Neural crest cell (in vitro differentiated cells): ENCODE measurements at regions not wholly inside any gene's neighbourhood (a gene's known extent, or its start where the extent isn't known, plus 50 kb on each side); places are given as distances from the start of the nearest gene placed in this dataset.

Source experiments
- DNase-seq: peaks from one replicate; pipeline ENCODE4 v3.0.0; 2021; ENCODE audit warnings: low read depth, mixed read lengths, low spot score
- H3K27ac Mint-ChIP-seq: one replicate; pipeline ENCODE4 v1.8.0; 2021; ENCODE audit warnings: mild to moderate bottlenecking, mixed read lengths; ENCODE audit not compliant: unreplicated experiment
- H3K27me3 Mint-ChIP-seq: 2 replicates; pipeline ENCODE4 v1.8.0; 2021; ENCODE audit warnings: low read depth, mild to moderate bottlenecking, mixed read lengths
- H3K36me3 Mint-ChIP-seq: 2 replicates; pipeline ENCODE4 v1.8.0; 2021; ENCODE audit warnings: low read depth, mild to moderate bottlenecking, mixed read lengths
- H3K4me1 Mint-ChIP-seq: 2 replicates; pipeline ENCODE4 v1.8.0; 2021; ENCODE audit warnings: mixed read lengths
- H3K4me3 Mint-ChIP-seq: one replicate; pipeline ENCODE4 v1.8.0; 2021; ENCODE audit warnings: mild to moderate bottlenecking, mixed read lengths
- H3K9me3 Mint-ChIP-seq: 2 replicates; pipeline ENCODE4 v1.8.0; 2021; ENCODE audit warnings: mixed read lengths
- CTCF ChIP-seq: fragments of 200-600 bp; sonication (generic); conservative IDR thresholded peaks from 2 replicates; pipeline ENCODE4 v1.5.0; 2021; ENCODE audit warnings: antibody characterized with exemption, mild to moderate bottlenecking

- Mint-ChIP-seq H3K9me3 (no peaks in the 10 kb centered on the region), H3K27me3 (no peaks in the 10 kb centered on the region), H3K4me1 (peaks cover 14% of the 10 kb centered on the region), H3K27ac (no peak overlapping the region), H3K4me3 (no peak overlapping the region), H3K36me3 (no peaks in the 10 kb centered on the region)
- TF ChIP-seq CTCF = no peak
- DNase-seq = no peak
Observed at GRCh38 chr1:212212343-212212742, 72.9 kb upstream of the PPP2R5A start.

DNA sequence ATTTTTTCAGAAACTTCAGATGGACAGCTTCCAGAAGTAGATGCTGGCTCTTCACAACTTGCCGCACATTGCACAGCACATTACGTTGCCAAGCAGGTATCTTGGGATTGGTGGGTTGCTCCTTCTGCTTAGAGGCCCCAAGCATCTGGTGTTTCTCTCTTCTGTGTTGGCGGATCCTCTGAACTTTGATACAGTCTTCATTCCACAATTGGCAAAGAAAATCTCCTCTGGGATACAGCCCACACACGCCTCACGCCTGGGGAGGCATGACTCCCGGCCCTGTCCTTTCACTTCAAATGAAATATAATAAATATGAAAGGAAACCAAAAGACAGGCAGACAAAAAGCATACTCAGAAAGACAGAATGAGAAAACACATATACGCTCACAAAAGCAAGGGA lies 72.3 kb upstream of the PPP2R5A start:
- Mint-ChIP-seq H3K27me3 (no peaks in the 10 kb centered on the region), H3K4me1 (peaks cover 14% of the 10 kb centered on the region), H3K27ac (no peak overlapping the region), H3K4me3 (no peak overlapping the region), H3K9me3 (no peaks in the 10 kb centered on the region), H3K36me3 (no peaks in the 10 kb centered on the region)
- no peak for DNase-seq
- TF ChIP-seq CTCF = no peak

GRCh38 chr1:212213784-212214183 lies 71.4 kb upstream of the PPP2R5A start:
- Mint-ChIP-seq H3K27me3 (no peaks in the 10 kb centered on the region), H3K36me3 (no peaks in the 10 kb centered on the region), H3K27ac (no peak overlapping the region), H3K9me3 (no peaks in the 10 kb centered on the region), H3K4me3 (no peak overlapping the region), H3K4me1 (peaks cover 14% of the 10 kb centered on the region)
- TF ChIP-seq CTCF = no peak
- no peak for DNase-seq

- Mint-ChIP-seq H3K4me3 (no peak overlapping the region), H3K9me3 (no peaks in the 10 kb centered on the region), H3K27me3 (no peaks in the 10 kb centered on the region), H3K36me3 (no peaks in the 10 kb centered on the region), H3K27ac (no peak overlapping the region), H3K4me1 (peaks cover 15% of the 10 kb centered on the region)
- no peak for TF ChIP-seq CTCF
- no peak for DNase-seq
Observed at GRCh38 chr1:212214325-212214724, 70.9 kb upstream of the PPP2R5A start.

DNA sequence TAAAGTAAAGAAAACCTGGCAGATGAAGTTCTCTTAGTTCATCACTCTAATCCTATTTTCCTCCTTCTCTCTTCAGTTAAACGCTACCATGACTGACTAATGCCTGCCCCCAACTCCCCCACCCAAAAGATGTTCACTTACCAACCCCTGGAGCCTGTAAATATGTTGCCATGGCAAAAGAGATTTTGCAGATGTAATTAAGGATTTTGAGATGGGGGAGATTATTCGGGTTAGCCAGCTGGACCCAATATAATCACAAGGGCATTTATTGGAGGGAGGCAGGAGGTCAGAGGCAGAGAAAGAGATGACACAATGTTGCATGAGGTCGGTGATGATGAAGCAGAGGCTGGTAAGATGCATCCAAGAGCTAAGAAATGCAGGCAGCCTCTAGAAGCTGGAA lies 69.3 kb upstream of the PPP2R5A start:
- no peak for DNase-seq
- no peak for TF ChIP-seq CTCF
- Mint-ChIP-seq H3K36me3 (no peaks in the 10 kb centered on the region), H3K4me3 (no peak overlapping the region), H3K4me1 (peaks cover 22% of the 10 kb centered on the region), H3K27me3 (no peaks in the 10 kb centered on the region), H3K9me3 (no peaks in the 10 kb centered on the region), H3K27ac (no peak overlapping the region)

DNA sequence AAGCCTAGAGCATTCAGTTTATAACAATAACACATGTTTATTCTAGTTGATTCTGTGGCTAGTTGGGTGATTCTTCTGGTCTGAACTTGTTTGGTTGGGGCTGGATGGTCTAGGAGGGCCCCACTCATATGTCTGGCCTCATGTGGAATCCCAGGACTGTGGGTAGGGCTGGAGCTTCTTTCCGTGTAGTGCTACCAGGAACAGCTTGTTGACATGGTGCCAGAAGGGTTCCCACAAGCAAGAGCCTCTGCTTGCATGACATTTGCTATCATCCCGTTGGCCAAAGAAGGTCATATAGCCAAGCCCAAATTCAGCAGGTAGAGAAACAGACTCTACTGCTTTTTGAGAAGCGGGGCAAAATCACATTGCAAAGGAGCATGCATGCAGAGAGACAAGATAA lies 67.6 kb upstream of the PPP2R5A start:
- H3K27me3 Mint-ChIP-seq = no peaks in the 10 kb centered on the region
- no peak overlapping the region for H3K27ac Mint-ChIP-seq
- no peaks in the 10 kb centered on the region for H3K36me3 Mint-ChIP-seq
- H3K4me3 Mint-ChIP-seq = no peak overlapping the region
- no peaks in the 10 kb centered on the region for H3K9me3 Mint-ChIP-seq
- H3K4me1 Mint-ChIP-seq = peaks cover 17% of the 10 kb centered on the region
- no peak for TF ChIP-seq CTCF
- no peak for DNase-seq
